ENCODE measurements at regions not wholly inside any gene's neighbourhood (a gene's known extent, or its start where the extent isn't known, plus 50 kb on each side); places are given as distances from the start of the nearest gene placed in this dataset.

DNA sequence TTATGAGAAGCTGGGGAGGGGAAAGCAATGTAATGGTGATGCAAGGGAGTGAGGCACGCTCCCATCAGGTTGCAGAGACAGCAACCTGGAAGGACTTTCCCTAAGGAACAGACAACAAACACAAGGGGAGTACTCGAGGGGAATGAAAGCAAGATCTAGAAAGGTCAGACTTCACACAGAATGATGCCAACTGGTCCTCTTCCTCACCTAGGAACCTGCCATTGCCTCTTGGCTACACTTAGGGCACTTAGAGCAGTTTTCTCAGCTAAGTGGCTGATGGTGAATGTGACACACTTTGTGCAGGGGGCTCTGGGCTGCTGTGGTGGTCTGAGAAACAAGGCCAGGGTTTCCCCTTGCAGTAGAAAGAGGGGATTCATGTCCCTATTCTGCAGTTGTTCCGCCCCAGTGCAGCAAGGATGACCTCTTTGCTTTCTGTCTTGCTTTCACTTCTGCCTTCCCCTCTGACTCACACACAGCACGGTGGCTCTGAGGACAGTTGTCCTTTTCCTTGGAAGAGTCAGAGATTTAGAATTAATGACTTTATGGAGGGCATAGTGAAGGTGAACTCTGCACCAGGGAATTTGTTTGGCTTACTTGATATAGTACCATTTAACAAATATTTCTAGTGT is 394.0 kb upstream of the KLF4 start:
- TF ChIP-seq, protein P1, sequence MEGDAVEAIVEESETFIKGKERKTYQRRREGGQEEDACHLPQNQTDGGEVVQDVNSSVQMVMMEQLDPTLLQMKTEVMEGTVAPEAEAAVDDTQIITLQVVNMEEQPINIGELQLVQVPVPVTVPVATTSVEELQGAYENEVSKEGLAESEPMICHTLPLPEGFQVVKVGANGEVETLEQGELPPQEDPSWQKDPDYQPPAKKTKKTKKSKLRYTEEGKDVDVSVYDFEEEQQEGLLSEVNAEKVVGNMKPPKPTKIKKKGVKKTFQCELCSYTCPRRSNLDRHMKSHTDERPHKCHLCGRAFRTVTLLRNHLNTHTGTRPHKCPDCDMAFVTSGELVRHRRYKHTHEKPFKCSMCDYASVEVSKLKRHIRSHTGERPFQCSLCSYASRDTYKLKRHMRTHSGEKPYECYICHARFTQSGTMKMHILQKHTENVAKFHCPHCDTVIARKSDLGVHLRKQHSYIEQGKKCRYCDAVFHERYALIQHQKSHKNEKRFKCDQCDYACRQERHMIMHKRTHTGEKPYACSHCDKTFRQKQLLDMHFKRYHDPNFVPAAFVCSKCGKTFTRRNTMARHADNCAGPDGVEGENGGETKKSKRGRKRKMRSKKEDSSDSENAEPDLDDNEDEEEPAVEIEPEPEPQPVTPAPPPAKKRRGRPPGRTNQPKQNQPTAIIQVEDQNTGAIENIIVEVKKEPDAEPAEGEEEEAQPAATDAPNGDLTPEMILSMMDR (IDR thresholded peaks at IDR 0.05): no peak
- no peak for TF ChIP-seq POLR2A (IDR thresholded peaks at IDR 0.05)
